BLaER1 (cell line): ENCODE measurements at regions not wholly inside any gene's neighbourhood (a gene's known extent, or its start where the extent isn't known, plus 50 kb on each side); places are given as distances from the start of the nearest gene placed in this dataset.
"Not testable (repeated sequence)": the region's sequence is repeated elsewhere in the genome, so short reads cannot be mapped to it uniquely, and the experiment has no call there.

Experiments
- H3K27ac ChIP-seq: shearing (Covaris generic); formaldehyde crosslinking; 2 replicates; pipeline ENCODE4 v1.8.1; 2022
- H3K27me3 ChIP-seq: shearing (Covaris generic); formaldehyde crosslinking; 2 replicates; pipeline ENCODE4 v1.8.1; 2022
- H3K36me3 ChIP-seq: shearing (Covaris generic); formaldehyde crosslinking; 2 replicates; pipeline ENCODE4 v1.8.1; 2022
- H3K4me1 ChIP-seq: shearing (Covaris generic); formaldehyde crosslinking; 2 replicates; pipeline ENCODE4 v1.8.1; 2022
- H3K4me2 ChIP-seq: shearing (Covaris generic); formaldehyde crosslinking; 2 replicates; pipeline ENCODE4 v1.8.1; 2022
- H3K4me3 ChIP-seq: shearing (Covaris generic); formaldehyde crosslinking; 2 replicates; pipeline ENCODE4 v1.8.1; 2022
- H3K9ac ChIP-seq: shearing (Covaris generic); formaldehyde crosslinking; 2 replicates; pipeline ENCODE4 v1.8.1; 2022
- H3K9me3 ChIP-seq: shearing (Covaris generic); formaldehyde crosslinking; 2 replicates; pipeline ENCODE4 v1.8.1; 2022
- H4K20me1 ChIP-seq: shearing (Covaris generic); formaldehyde crosslinking; 2 replicates; pipeline ENCODE4 v1.8.1; 2022
- Cebpa-rat ChIP-seq: shearing (Covaris generic); IDR thresholded peaks from 2 replicates; pipeline ENCODE4 v1.8.1; 2022

- H3K9ac ChIP-seq, result no peak overlapping the region
- no peak overlapping the region for H3K4me2 ChIP-seq
- H3K36me3 ChIP-seq, result no peaks in the 10 kb centered on the region
- H4K20me1 ChIP-seq, result no peaks in the 10 kb centered on the region
- H3K4me1 ChIP-seq, result no peaks in the 10 kb centered on the region
- no peak overlapping the region for H3K27ac ChIP-seq
- no peaks in the 10 kb centered on the region for H3K9me3 ChIP-seq
- no peaks in the 10 kb centered on the region for H3K27me3 ChIP-seq
- no peak overlapping the region for H3K4me3 ChIP-seq
- TF ChIP-seq Cebpa-rat, result no peak
Observed at GRCh38 chr6:4667591-4667990, 108.6 kb upstream of the CDYL start.

GRCh38 chr6:4666886-4667513, 109.2 kb upstream of the CDYL start:
- no peaks in the 10 kb centered on the region for H3K27me3 ChIP-seq
- no peaks in the 10 kb centered on the region for H4K20me1 ChIP-seq
- no peak overlapping the region for H3K27ac ChIP-seq
- TF ChIP-seq Cebpa-rat, result no peak
- no peak overlapping the region for H3K4me3 ChIP-seq
- H3K36me3 ChIP-seq, result no peaks in the 10 kb centered on the region
- no peak overlapping the region for H3K9ac ChIP-seq
- H3K4me1 ChIP-seq, result no peaks in the 10 kb centered on the region
- no peaks in the 10 kb centered on the region for H3K9me3 ChIP-seq
- no peak overlapping the region for H3K4me2 ChIP-seq

- H4K20me1 ChIP-seq, result no peaks in the 10 kb centered on the region
- H3K27me3 ChIP-seq, result no peaks in the 10 kb centered on the region
- no peaks in the 10 kb centered on the region for H3K36me3 ChIP-seq
- no peak overlapping the region for H3K9ac ChIP-seq
- H3K9me3 ChIP-seq, result no peaks in the 10 kb centered on the region
- no peaks in the 10 kb centered on the region for H3K4me1 ChIP-seq
- H3K4me2 ChIP-seq, result no peak overlapping the region
- no peak overlapping the region for H3K4me3 ChIP-seq
- no peak overlapping the region for H3K27ac ChIP-seq
- no peak for TF ChIP-seq Cebpa-rat
Observed at GRCh38 chr6:4665489-4666417, 110.5 kb upstream of the CDYL start.

GRCh38 chr6:4664911-4665310, 111.3 kb upstream of the CDYL start:
- no peaks in the 10 kb centered on the region for H4K20me1 ChIP-seq
- no peak overlapping the region for H3K9ac ChIP-seq
- H3K4me3 ChIP-seq, result no peak overlapping the region
- no peaks in the 10 kb centered on the region for H3K9me3 ChIP-seq
- H3K27ac ChIP-seq, result no peak overlapping the region
- H3K27me3 ChIP-seq, result no peaks in the 10 kb centered on the region
- H3K4me1 ChIP-seq, result no peaks in the 10 kb centered on the region
- no peak overlapping the region for H3K4me2 ChIP-seq
- TF ChIP-seq Cebpa-rat, result no peak
- no peaks in the 10 kb centered on the region for H3K36me3 ChIP-seq

- Histone ChIP-seq H3K9ac (no peak overlapping the region), H3K36me3 (no peaks in the 10 kb centered on the region), H3K4me3 (no peak overlapping the region), H3K4me2 (no peak overlapping the region), H3K27me3 (no peaks in the 10 kb centered on the region), H3K27ac (no peak overlapping the region), H3K4me1 (no peaks in the 10 kb centered on the region), H3K9me3 (no peaks in the 10 kb centered on the region), H4K20me1 (no peaks in the 10 kb centered on the region)
- no peak for TF ChIP-seq Cebpa-rat
Observed at GRCh38 chr6:4664117-4664626, 112.0 kb upstream of the CDYL start.

- no peak overlapping the region for H3K4me2 ChIP-seq
- no peak overlapping the region for H3K27ac ChIP-seq
Observed at GRCh38 chr6:4662886-4663285, 113.3 kb upstream of the CDYL start.

GRCh38 chr6:4661391-4661790, 114.8 kb upstream of the CDYL start:
- no peaks in the 10 kb centered on the region for H3K9me3 ChIP-seq
- no peak overlapping the region for H3K9ac ChIP-seq
- H3K27ac ChIP-seq, result no peak overlapping the region
- H3K4me2 ChIP-seq, result no peak overlapping the region
- no peaks in the 10 kb centered on the region for H3K27me3 ChIP-seq
- H4K20me1 ChIP-seq, result no peaks in the 10 kb centered on the region
- no peak for TF ChIP-seq Cebpa-rat
- no peaks in the 10 kb centered on the region for H3K36me3 ChIP-seq
- H3K4me1 ChIP-seq, result no peaks in the 10 kb centered on the region
- H3K4me3 ChIP-seq, result no peak overlapping the region

More at GRCh38 chr6:4662886-4663285, 113.3 kb upstream of the CDYL start:
- Histone ChIP-seq H3K9ac (no peak overlapping the region), H3K27me3 (no peaks in the 10 kb centered on the region), H3K36me3 (no peaks in the 10 kb centered on the region), H3K9me3 (no peaks in the 10 kb centered on the region), H3K4me1 (no peaks in the 10 kb centered on the region), H3K4me3 (no peak overlapping the region), H4K20me1 (no peaks in the 10 kb centered on the region)
- no peak for TF ChIP-seq Cebpa-rat

GRCh38 chr6:4660377-4661321, 115.6 kb upstream of the CDYL start:
- Histone ChIP-seq H3K9me3 (no peaks in the 10 kb centered on the region), H3K27me3 (no peaks in the 10 kb centered on the region), H4K20me1 (no peaks in the 10 kb centered on the region), H3K4me2 (no peak overlapping the region), H3K27ac (no peak overlapping the region), H3K36me3 (no peaks in the 10 kb centered on the region), H3K9ac (no peak overlapping the region), H3K4me3 (no peak overlapping the region), H3K4me1 (no peaks in the 10 kb centered on the region)
- no peak for TF ChIP-seq Cebpa-rat

GRCh38 chr6:4659719-4660118, 116.5 kb upstream of the CDYL start:
- not testable (repeated sequence) for H3K4me3 ChIP-seq, H3K9me3 ChIP-seq, H3K27me3 ChIP-seq, H3K36me3 ChIP-seq, H3K4me2 ChIP-seq, H3K9ac ChIP-seq, H4K20me1 ChIP-seq, H3K27ac ChIP-seq, H3K4me1 ChIP-seq
